ENCODE measurements at regions not wholly inside any gene's neighbourhood (a gene's known extent, or its start where the extent isn't known, plus 50 kb on each side); places are given as distances from the start of the nearest gene placed in this dataset.

- no peak for DNase-seq (ENCODE audit: low read depth)
These were observed 294.2 kb upstream of the ANO3 start for GRCh38 chr11:26037716-26038115.

DNA sequence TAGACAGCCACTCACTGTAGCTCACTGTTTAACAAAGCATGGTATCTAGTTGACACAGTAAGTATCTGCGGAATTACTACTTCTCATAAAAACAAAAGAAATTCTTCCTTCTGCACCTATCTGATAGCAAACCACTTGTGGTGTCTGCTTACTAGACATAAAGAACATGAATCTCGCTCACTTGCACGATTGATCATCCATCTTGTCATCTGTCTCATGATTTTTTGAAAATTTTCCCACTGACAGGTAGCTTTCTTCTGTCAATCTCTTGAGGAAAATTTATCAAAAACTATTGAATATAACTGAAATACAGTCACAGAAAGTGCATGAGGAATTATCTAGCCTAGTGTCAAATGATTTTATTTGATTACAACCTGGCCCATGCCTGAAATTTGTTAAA, 291.6 kb upstream of the ANO3 start:
- DNase-seq (ENCODE audit: low read depth): no peak

GRCh38 chr11:26042113-26042512, 289.8 kb upstream of the ANO3 start:
- DNase-seq (ENCODE audit: low read depth): no peak

DNA sequence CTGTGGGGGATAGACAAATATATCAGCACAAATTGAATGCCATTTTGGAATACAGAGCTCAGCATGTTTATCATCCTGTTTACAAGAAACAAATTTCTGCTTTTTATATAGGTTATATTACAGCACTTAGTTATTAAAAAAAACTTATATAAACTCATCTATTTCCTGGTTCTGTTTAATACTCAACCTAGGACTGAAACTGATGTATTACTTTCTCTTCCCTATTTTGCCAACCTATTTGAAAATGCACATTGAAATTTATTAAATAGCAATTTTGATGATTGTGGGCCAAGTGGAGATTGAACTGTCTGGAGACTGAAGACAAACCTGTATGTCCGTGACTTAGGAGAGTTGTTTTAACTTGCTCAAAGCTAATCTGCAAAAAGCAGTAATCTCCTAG, 288.3 kb upstream of the ANO3 start:
- DNase-seq (ENCODE audit: low read depth): no peak

- no peak for DNase-seq (ENCODE audit: low read depth)
These were observed 287.5 kb upstream of the ANO3 start for GRCh38 chr11:26044389-26044788.

DNA sequence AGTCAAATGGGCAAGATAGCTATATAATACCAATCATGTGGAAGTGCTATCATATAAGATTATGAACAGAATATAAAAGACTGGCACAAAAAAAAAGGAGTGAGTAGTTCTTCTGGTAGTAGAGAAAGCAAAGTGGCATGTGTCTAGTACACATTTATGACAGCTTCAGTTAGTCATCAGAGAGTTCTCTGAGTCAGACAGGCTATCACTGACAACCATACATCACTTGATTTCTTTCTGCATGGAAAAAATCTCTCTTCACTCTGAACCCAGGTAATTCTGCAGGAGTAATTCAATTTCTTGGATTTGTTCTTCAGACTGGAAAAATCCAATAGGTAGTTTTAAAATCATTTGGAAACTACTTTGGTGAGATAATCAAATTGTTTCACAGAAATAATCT, 286.8 kb upstream of the ANO3 start:
- no peak for DNase-seq (ENCODE audit: low read depth)

- DNase-seq (ENCODE audit: low read depth): no peak
These were observed 283.7 kb upstream of the ANO3 start for GRCh38 chr11:26048271-26048670.

- DNase-seq (ENCODE audit: low read depth): no peak
These were observed 278.0 kb upstream of the ANO3 start for GRCh38 chr11:26053966-26054365.

DNA sequence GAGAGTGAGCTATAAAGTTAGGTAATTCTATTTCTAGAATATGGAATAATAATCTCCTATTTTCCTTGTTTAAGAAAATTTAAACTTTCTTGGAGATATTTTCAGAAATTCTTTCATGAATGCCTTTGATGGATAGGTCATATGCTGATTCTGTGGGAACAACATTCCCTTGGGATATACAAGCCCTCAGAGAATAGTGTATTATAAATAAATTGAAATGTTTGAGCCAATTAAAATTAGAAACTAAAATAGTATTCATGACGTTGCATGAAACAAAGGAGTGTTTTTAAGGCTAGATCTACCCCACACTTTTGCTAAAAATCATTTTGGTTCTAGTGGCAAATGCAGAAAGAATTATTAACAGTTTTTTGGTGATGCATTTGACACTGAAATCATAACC, 269.3 kb upstream of the ANO3 start:
- DNase-seq (ENCODE audit: low read depth): no peak

GRCh38 chr11:26063915-26064314, 268.0 kb upstream of the ANO3 start:
- DNase-seq (ENCODE audit: low read depth): no peak

- no peak for DNase-seq (ENCODE audit: low read depth)
These were observed 266.0 kb upstream of the ANO3 start for GRCh38 chr11:26065944-26066343.

DNA sequence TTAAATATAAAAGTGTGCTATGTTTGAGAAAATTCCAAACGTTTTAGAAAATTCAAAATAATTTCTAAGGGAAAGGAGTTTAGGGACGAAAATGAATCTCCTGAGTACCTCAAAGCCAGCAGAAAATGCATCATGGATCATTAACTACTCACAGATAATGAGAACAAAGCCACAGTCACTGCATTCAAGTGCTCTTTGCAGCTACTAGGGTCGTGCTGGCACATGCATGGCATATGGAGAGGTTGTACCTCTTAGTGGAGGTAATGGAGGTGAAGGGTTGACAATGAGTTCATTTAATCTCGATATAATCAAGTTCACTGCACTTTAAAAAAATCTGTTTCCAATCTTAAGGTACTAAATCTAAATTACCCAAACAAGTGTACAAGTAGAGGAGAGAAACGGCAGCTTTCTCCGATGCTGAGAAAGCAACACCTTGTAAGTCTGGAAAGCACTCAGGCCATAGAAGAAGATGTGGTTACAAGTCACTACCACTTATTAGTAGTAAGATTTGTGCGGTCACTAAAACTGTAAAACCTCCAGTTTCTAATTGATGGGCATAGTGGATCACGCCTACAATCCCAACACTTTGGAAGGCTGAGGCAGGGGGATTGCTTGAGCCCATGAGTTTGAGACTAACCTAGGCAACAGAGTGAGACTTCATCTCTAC, 261.1 kb upstream of the ANO3 start:
- no peak for DNase-seq (ENCODE audit: low read depth)

DNA sequence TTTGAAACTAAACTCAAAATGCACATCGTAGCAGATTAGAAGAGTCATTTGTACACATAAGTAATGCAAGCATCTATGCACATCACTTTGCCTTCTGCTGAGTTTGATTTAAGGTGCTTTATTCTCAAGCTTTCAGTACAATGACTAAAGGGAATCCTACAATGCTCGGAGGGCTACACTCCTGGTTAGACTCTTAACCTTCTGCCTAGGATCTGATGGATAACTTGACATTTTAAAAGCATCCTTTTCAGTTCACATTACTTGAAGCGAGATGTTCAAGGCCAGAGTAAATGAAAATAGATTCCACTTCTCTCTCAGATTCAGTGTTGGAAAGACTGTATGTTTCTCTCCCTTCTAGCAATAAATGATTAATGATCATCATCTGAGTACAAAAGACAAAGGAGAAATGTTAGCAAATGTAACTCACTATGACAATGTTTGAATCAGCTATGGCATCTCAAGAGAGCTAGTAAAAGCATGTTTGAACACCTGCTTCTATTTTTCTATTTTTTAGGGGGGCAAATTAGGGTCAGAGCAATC, 259.2 kb upstream of the ANO3 start:
- no peak for DNase-seq (ENCODE audit: low read depth)

DNA sequence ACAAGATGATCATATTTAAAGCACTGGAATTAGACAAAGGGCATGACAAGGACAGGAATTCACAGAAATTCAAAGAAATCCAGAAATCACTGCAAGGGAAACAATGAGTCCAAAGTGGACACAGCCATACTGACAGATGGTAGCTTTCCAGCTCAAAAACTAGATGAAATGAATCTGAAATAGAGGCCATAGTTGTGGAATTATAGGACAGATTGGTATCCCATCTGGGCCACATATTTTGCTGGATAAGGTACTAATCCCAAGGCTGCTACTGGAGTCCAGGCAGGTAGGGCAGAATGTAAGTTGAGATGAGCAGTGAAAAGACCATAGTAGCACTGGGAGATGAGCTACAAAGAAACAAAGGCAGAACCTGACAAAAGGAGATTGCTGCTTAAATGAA, 258.3 kb upstream of the ANO3 start:
- no peak for DNase-seq (ENCODE audit: low read depth)

DNA sequence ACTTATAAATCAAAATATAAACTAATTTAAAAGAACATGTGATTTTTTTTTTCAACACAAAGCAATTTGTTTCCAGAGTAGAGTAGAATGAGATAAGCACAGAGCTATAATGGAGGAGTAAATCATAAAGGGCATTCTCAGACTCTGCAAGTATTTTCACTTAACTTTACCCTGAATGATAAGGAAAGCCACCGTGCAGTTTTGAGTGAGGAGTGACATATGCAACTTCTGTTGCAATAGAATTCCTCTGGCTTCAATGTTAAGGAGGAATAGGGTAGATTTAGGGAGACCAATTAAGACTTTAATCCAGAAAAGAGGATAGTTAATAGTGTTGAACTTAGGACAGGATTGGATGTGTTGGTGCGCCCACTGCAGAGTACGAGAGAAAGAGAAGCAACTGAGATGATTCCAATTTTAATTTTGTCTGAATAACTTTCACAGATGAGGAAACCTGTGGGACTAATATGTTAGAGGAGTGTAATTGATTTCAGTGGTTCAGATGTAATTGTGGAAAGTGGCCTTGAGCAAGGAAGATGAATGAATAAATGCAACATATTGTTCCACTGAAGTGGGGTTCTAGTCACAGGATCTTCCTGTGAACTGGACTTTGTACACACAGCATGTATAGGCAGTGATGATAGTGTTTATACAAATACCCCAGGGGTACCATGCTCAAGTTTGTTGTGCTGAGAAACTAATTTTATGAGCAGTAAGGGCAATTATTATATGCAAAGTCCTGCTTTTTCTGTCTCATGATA, 255.5 kb upstream of the ANO3 start:
- DNase-seq (ENCODE audit: low read depth): no peak

DNA sequence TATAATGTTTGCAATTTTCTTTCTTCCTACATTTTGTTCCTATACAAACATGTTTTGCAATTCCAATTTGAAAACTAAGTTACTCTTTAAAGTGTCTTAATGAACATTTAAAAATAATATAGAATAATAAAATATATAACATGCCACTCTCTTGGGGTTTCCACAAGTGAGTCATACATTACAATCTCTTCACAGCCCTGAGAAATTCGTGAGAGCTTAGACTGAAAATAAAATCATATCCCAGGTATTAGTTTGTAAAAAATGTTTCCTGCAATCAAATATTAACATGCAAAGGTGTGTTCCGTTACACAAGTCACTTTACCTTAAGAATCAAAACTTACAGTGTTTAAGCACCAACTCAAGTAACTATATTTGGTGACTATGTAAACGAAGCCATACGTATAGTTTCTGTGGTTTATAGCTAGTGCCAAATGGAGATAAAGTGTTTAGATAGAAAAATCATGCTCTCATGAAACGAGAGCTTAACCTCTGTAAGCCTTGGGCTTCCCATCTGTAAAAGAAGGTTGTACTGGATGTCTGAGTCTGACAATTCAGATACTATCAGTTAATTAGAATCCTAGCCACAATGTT, 253.6 kb upstream of the ANO3 start:
- no peak for DNase-seq (ENCODE audit: low read depth)

DNA sequence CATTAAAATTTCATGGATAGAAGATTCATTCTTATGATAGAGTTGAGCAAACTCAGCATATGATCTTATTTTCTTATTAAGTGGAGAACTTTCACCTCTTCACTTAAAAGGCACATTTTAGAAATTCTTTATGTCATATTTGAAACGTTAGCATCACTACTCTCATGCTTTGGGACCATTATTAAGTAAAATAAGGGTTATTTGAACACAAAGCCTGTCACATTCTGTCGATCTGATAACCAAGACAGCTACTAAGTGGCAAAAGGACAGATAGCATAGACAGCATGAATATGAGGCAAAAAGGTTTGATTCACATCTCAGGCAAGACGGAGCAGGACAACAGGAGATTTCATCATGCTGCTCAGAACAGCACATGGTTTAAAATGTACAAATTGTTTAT, 247.6 kb upstream of the ANO3 start:
- no peak for DNase-seq (ENCODE audit: low read depth)

GRCh38 chr11:26086028-26086427, 245.9 kb upstream of the ANO3 start:
- no peak for DNase-seq (ENCODE audit: low read depth)

DNA sequence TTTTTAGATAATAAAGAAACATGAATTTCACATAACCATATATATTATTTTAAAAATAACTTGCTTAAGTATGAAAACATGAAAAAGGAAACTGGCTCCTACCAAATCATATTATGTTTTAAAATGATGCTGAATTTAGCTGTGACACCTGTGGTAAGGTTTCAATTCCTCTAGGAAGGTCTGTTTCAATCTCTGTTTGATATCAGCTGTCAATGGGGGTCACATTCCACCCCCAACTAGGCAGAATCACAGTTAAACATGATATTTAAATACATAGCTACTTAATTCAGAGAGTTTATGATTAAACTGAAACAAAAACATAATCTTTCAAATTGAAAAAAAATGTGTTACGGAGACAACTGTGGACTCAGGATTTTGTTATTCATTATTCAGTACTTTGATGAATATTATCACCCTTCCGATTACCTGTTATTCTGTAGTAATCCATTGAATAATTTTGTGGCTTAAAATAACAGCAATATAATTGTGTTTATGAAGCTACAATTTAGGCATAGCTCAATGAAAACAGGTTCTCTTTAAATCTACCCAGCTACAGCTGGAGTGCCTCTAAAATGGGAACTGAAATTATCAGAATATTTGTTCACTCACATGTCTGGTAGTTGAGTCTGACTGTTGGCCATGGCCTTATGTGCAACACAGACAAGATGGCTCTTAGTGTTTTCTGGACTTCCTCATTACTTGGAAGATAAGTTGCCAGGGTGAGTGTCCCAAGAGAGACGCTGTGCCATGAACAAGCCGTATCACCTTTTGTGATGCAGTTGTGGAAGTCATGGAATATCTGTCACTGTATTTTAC, 244.6 kb upstream of the ANO3 start:
- DNase-seq (ENCODE audit: low read depth): no peak

- no peak for DNase-seq (ENCODE audit: low read depth)
These were observed 243.5 kb upstream of the ANO3 start for GRCh38 chr11:26088391-26088790.

DNA sequence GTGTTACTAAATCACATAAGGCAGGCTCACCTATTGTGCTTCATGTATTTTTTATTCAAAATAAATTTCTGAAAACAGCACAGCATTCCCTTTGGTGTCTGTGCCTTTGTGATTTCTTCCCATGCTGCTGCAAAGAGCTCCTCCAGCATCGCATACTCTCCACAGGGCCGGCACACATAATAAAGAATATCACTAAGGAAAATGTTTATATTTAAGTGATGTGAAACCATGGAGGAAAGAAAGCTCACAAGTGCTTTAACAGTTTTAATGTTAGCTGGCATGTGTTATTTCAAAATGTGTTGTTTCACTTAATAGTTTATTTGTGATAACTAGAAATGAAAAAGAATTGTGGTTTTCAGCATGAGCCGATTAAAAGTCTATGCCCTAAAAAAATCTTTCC, 241.3 kb upstream of the ANO3 start:
- no peak for DNase-seq (ENCODE audit: low read depth)

- DNase-seq (ENCODE audit: low read depth): no peak
These were observed 238.7 kb upstream of the ANO3 start for GRCh38 chr11:26093206-26093605.
